Cardiac fibroblast (primary cell): ENCODE measurements at regions not wholly inside any gene's neighbourhood (a gene's known extent, or its start where the extent isn't known, plus 50 kb on each side); places are given as distances from the start of the nearest gene placed in this dataset.

Experiments used
- DNase-seq, 2 donors: peaks; one replicate each; pipeline versions ENCODE4 v3.0.0 to v3.0.0-alpha.2; 2010; ENCODE audit warnings: low read depth in 2 of 2
- H3K4me3 ChIP-seq, 2 donors: replicated peaks in 1 of 2; 1 replicate in 1 of 2; 2 replicates in 1 of 2; pipeline ENCODE4 v1.5.1; 2011; ENCODE audit warnings: low read depth in 2 of 2, low read length in 2 of 2, mild to moderate bottlenecking in 2 of 2, moderate library complexity in 1 of 2
- TF ChIP-seq, protein P1 (sequence below): IDR thresholded peaks from one replicate; pipeline ENCODE4 v1.5.1; 2011; ENCODE audit warnings: low read depth, mild to moderate bottlenecking, low read length, inconsistent platforms

- DNase-seq, result peak in 1 of 2 donors; percentile 12
- no peak overlapping the region for H3K4me3 ChIP-seq
- TF ChIP-seq, protein P1, sequence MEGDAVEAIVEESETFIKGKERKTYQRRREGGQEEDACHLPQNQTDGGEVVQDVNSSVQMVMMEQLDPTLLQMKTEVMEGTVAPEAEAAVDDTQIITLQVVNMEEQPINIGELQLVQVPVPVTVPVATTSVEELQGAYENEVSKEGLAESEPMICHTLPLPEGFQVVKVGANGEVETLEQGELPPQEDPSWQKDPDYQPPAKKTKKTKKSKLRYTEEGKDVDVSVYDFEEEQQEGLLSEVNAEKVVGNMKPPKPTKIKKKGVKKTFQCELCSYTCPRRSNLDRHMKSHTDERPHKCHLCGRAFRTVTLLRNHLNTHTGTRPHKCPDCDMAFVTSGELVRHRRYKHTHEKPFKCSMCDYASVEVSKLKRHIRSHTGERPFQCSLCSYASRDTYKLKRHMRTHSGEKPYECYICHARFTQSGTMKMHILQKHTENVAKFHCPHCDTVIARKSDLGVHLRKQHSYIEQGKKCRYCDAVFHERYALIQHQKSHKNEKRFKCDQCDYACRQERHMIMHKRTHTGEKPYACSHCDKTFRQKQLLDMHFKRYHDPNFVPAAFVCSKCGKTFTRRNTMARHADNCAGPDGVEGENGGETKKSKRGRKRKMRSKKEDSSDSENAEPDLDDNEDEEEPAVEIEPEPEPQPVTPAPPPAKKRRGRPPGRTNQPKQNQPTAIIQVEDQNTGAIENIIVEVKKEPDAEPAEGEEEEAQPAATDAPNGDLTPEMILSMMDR, result no peak
These were observed 295.5 kb downstream of the PLOD2 start for GRCh38 chr3:145865399-145866018.

- TF ChIP-seq, protein P1, result no peak
- peak in 1 of 2 donors; percentile 4 for DNase-seq
These were observed 291.0 kb downstream of the PLOD2 start for GRCh38 chr3:145869958-145870357.

GRCh38 chr3:145882436-145882835 is 278.5 kb downstream of the PLOD2 start:
- TF ChIP-seq, protein P1, result no peak
- H3K4me3 ChIP-seq, result no peak overlapping the region
- DNase-seq, result peak; percentile 17 to 36

More at GRCh38 chr3:145869958-145870357, 291.0 kb downstream of the PLOD2 start:
- H3K4me3 ChIP-seq, result no peak overlapping the region

DNA sequence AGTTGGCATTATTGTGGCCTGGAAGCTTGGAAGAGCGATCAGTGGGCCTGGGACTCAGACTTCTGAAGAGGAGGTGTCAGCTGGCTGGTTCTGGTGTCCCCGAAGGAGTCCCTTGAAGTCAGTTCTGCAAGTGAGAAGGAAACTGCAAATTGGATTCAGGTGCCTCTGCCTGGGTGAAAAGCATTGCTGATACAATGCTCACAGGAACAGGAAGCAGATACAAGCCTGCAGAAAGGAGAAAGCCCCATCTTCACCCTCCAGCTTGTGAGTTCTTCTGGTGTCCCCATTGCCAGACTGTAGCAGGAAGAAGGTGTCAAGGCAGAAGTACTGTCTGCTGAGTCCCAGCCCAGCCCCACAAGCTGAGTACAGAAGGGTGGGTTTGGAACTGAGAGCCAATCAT is 271.3 kb downstream of the PLOD2 start:
- TF ChIP-seq, protein P1, result no peak
- H3K4me3 ChIP-seq, result no peak overlapping the region
- DNase-seq, result no peak

DNA sequence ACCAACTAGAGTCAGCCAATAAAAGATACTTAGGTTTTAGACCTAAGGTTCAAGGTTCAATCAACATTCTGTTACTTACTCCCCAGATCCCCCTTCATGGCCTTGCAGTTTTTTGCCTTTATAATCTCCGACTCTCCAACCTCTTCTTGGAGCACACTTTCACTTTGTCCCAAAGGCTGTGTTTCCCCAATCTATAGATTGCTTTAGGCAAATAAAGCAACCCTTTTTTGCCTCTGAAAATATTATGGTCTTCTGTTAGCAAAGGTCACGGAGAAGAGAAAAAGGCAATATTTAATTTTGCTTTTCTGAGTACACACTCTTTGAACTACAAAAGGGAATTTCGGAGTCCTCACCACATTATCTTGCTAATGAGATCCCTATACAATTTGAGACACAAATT is 268.1 kb downstream of the PLOD2 start:
- no peak overlapping the region for H3K4me3 ChIP-seq
- no peak for DNase-seq
- TF ChIP-seq, protein P1, result no peak

DNA sequence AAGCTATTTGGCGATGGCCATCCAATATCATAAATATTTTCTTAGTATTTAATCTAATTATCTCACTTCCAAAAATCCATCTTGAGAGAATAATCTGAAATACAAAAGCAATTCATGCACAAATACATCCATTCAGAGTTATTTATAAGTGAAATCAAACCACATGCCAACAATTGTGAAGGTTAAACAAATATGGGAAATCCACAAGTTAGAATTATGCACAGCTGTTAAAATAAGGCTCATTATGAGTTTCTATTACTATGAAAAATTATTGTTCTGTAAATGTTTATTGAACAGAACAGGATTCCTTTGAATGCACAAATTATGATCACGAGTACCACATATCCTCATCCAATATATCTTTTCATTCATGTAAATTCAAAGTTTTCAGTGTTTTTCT is 267.7 kb downstream of the PLOD2 start:
- DNase-seq, result no peak
- TF ChIP-seq, protein P1, result no peak
- H3K4me3 ChIP-seq, result no peak overlapping the region

GRCh38 chr3:145898487-145898886 is 262.5 kb downstream of the PLOD2 start:
- peak overlapping the region in 1 of 2 donors; percentile 3 for H3K4me3 ChIP-seq
- DNase-seq, result peak; percentile 9 to 20
- TF ChIP-seq, protein P1, result no peak
